ENCODE measurements at regions not wholly inside any gene's neighbourhood (a gene's known extent, or its start where the extent isn't known, plus 50 kb on each side); places are given as distances from the start of the nearest gene placed in this dataset.

GRCh38 chr4:160877087-160877790 is 1286.6 kb downstream of the FSTL5 start:
- no peak for DNase-seq

GRCh38 chr4:160880180-160880579 is 1283.6 kb downstream of the FSTL5 start:
- DNase-seq, result no peak

DNA sequence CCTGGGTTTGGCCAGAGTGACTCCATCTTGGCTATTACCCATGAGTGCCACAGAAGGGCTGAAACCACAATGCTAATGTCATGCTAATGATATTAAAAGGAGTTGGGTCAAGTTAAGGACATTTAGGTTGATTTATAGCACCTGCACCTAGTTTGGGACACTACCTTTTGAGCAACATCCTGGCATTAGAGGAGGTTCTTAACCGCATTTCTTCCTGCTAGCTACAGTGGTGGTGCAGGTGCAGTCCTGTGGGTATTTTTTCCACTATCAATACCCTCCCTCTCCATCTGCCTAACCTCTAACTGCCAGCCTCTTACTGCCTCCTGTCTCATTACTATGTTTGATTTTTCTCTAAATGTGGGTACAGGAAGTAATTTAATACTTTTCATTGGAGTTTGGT is 1276.1 kb downstream of the FSTL5 start:
- no peak for DNase-seq

- DNase-seq, result no peak
Measured at GRCh38 chr4:160894128-160894527, 1269.7 kb downstream of the FSTL5 start.

GRCh38 chr4:160894809-160895208 is 1269.0 kb downstream of the FSTL5 start:
- no peak for DNase-seq

GRCh38 chr4:160927311-160927710 is 1236.5 kb downstream of the FSTL5 start:
- DNase-seq, result no peak

DNA sequence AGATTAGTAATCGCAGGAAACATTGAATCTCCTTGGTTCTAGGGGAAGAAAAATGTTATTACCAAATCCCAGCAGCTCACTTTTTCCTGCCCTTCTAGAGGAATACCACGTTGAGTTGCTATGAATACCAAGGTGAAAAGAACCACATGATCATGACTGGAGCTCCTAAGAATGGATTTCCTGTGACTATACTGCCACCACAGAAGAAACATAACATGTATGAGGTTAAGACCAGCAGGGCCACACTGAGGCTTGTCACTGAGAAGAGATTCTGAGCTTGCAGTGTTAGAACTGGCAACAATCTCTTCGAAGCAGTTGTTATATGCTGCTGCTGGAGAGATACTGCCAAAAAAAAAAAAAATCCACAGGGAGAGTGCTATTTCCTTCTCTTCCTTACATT is 1235.3 kb downstream of the FSTL5 start:
- no peak for DNase-seq

DNA sequence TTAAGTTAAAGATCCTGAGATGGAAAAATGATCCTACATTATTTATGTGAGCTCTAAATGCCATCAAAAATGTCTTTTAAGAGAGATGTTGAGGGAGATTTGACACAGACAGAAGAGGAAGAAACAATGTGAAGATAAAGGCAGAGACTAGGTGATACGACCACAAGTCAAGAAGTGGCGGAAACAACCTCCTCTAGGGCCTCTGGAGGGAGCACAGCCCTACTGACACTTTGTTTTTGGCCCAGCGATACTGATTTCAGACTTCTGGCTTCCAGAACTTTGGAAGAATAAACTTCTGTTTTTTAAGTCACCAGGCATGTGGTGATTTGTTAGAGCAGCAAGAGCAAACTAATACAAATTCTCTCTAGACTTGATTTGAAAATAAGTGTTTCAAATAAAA is 1216.1 kb downstream of the FSTL5 start:
- DNase-seq, result no peak

DNA sequence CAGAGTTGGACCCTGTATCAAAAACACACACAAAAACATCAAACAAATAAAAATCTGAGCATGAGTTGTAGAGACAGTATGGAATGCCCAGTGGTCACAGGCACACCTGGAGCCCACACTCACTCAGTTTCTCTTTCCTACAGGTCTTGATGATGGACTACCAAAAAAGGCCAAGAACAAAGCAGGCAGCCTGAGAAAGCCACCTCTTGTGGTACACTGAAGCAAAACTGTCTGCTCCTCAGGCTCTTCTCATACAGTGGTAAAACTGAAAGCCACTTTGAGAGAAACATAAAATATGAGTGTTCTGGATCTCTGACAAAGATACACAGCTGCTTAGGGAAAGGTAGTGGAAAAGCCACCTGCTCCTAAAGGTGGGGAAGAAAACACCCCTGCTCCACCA is 1206.9 kb downstream of the FSTL5 start:
- no peak for DNase-seq

- DNase-seq, result no peak
Measured at GRCh38 chr4:160969925-160970324, 1193.9 kb downstream of the FSTL5 start.

- no peak for DNase-seq
Measured at GRCh38 chr4:160980091-160980490, 1183.7 kb downstream of the FSTL5 start.

GRCh38 chr4:160981083-160981482 is 1182.7 kb downstream of the FSTL5 start:
- DNase-seq, result no peak

- no peak for DNase-seq
Measured at GRCh38 chr4:160983035-160983434, 1180.8 kb downstream of the FSTL5 start.

- DNase-seq, result no peak
Measured at GRCh38 chr4:161002386-161002785, 1161.4 kb downstream of the FSTL5 start.

- no peak for DNase-seq
Measured at GRCh38 chr4:161003418-161004057, 1160.3 kb downstream of the FSTL5 start.

DNA sequence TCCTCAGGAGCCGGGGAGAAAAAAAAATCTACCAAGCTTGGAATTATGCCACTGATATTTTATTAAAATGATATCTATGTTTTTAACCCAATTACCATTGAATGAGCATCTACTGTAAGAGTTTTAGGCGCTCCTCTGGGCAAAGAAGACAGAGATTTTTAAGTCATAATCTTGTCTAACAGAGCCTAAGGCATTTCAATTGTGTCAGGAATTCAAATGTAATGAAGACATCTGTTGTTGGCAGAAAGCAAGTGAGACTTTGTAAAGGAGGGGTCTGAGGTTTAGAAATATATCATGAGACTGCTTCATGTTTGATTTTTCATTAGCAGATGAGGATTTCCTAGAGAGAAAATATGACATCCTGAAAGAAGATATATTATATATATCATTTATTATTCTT is 1158.1 kb downstream of the FSTL5 start:
- no peak for DNase-seq

DNA sequence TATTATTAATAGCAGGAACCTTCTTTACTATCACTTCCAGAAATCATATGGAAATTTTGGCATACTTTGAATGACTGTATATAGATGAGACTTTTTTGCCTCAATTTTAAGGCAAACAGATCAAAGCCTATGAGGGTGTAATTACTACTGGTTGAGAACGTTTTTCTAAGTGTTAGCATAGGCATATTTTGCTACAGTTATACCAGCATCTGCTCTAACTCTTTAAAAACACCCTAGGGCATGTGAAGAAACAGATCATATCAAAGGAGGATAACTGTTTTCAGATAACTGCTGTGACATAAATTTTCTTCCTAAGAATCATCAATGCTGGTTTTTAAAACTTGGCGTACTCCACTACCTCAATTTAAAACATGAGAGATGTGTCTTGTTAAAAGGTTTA is 1155.3 kb downstream of the FSTL5 start:
- DNase-seq, result no peak

- no peak for DNase-seq
Measured at GRCh38 chr4:161010227-161010626, 1153.6 kb downstream of the FSTL5 start.
